Neuronal stem cell (in vitro differentiated cells): ENCODE measurements at regions not wholly inside any gene's neighbourhood (a gene's known extent, or its start where the extent isn't known, plus 50 kb on each side); places are given as distances from the start of the nearest gene placed in this dataset.
A peak's percentile ranks its signal among the peaks of the same experiment; 100 is the strongest.
"Not testable (repeated sequence)": the region's sequence is repeated elsewhere in the genome, so short reads cannot be mapped to it uniquely, and the experiment has no call there.

Source experiments
- DNase-seq: peaks from one replicate; pipeline ENCODE4 v3.0.0-alpha.2; 2013; ENCODE audit warnings: low spot score
- H2AFZ ChIP-seq: one replicate; pipeline ENCODE4 v1.6.1; 2013; ENCODE audit warnings: mild to moderate bottlenecking, low read length, inconsistent platforms
- H2AK5ac ChIP-seq: 2 replicates; pipeline ENCODE4 v1.6.1; 2013; ENCODE audit warnings: low read depth, mild to moderate bottlenecking, inconsistent platforms, low read length, moderate library complexity, mixed read lengths
- H2BK120ac ChIP-seq: 2 replicates; pipeline ENCODE4 v1.6.1; 2013; ENCODE audit warnings: low read depth, mild to moderate bottlenecking, inconsistent platforms, low read length, moderate library complexity, mixed read lengths
- H2BK12ac ChIP-seq: one replicate; pipeline ENCODE4 v1.6.1; 2013; ENCODE audit warnings: low read length, inconsistent platforms
- H2BK15ac ChIP-seq: 2 replicates; pipeline ENCODE4 v1.6.1; 2013; ENCODE audit warnings: mild to moderate bottlenecking, low read length, inconsistent platforms, mixed read lengths
- H2BK5ac ChIP-seq: one replicate; pipeline ENCODE4 v1.6.1; 2013; ENCODE audit warnings: inconsistent platforms, mild to moderate bottlenecking, low read length, moderate library complexity
- H3K14ac ChIP-seq: one replicate; pipeline ENCODE4 v1.6.1; 2013; ENCODE audit warnings: low read length, inconsistent platforms
- H3K18ac ChIP-seq: 2 replicates; pipeline ENCODE4 v1.6.1; 2013; ENCODE audit warnings: low read length, inconsistent platforms
- H3K23ac ChIP-seq: 2 replicates; pipeline ENCODE4 v1.6.1; 2013; ENCODE audit warnings: low read depth, mild to moderate bottlenecking, mixed read lengths, low read length, inconsistent platforms; ENCODE audit not compliant: poor library complexity
- H3K27ac ChIP-seq: replicated peaks from 3 replicates; pipeline ENCODE4 v1.5.1; 2013; ENCODE audit warnings: low read length, inconsistent platforms
- H3K27me3 ChIP-seq, 3 experiments: 2 replicates each; pipeline ENCODE4 v1.6.1; 2013; ENCODE audit warnings: low read length in 3 of 3, mild to moderate bottlenecking in 2 of 3, inconsistent platforms in 1 of 3, low read depth in 1 of 3, mixed read lengths in 1 of 3, moderate library complexity in 1 of 3; ENCODE audit not compliant: control insufficient read depth in 3 of 3, insufficient read depth in 3 of 3
- H3K36me3 ChIP-seq, 2 donors: replicated peaks in 1 of 2; 2 replicates each; pipeline ENCODE4 v1.6.1; 2013; ENCODE audit warnings: low read length in 2 of 2; ENCODE audit not compliant: control insufficient read depth in 2 of 2, insufficient read depth in 2 of 2
- H3K4ac ChIP-seq: 2 replicates; pipeline ENCODE4 v1.6.1; 2013; ENCODE audit warnings: inconsistent platforms, mild to moderate bottlenecking, low read length, moderate library complexity
- H3K4me1 ChIP-seq, 2 donors: 1 replicate in 1 of 2; 2 replicates in 1 of 2; pipeline ENCODE4 v1.6.1; 2013; ENCODE audit warnings: low read length in 2 of 2, low read depth in 1 of 2; ENCODE audit not compliant: control insufficient read depth in 2 of 2, insufficient read depth in 1 of 2
- H3K4me2 ChIP-seq: one replicate; pipeline ENCODE4 v1.6.1; 2013; ENCODE audit warnings: mild to moderate bottlenecking, low read length, inconsistent platforms; ENCODE audit not compliant: insufficient read depth, poor library complexity, severe bottlenecking
- H3K4me3 ChIP-seq, 2 donors: 2 replicates each; pipeline ENCODE4 v1.5.1; 2013; ENCODE audit warnings: low read length in 2 of 2, mild to moderate bottlenecking in 2 of 2, inconsistent platforms in 1 of 2, moderate library complexity in 1 of 2
- H3K79me1 ChIP-seq: one replicate; pipeline ENCODE4 v1.6.1; 2013; ENCODE audit warnings: low read depth, mild to moderate bottlenecking, inconsistent platforms, low read length, moderate library complexity
- H3K9ac ChIP-seq: one replicate; pipeline ENCODE4 v1.6.1; 2013; ENCODE audit warnings: mild to moderate bottlenecking, low read depth, low read length, inconsistent platforms; ENCODE audit not compliant: poor library complexity
- H3K9me3 ChIP-seq, 2 donors: replicated peaks in 1 of 2; 2 replicates each; pipeline versions ENCODE3 to v1.6.1; 2013; ENCODE audit warnings: low read length in 2 of 2, mild to moderate bottlenecking in 2 of 2, inconsistent platforms in 1 of 2, low read depth in 1 of 2, mixed read lengths in 1 of 2, moderate library complexity in 1 of 2; ENCODE audit not compliant: control insufficient read depth in 2 of 2, insufficient read depth in 1 of 2
- H4K8ac ChIP-seq: one replicate; pipeline ENCODE4 v1.6.1; 2013; ENCODE audit warnings: low read depth, mild to moderate bottlenecking, inconsistent platforms, low read length, moderate library complexity
- H4K91ac ChIP-seq: one replicate; pipeline ENCODE4 v1.6.1; 2013; ENCODE audit warnings: low read length, low read depth, mild to moderate bottlenecking, inconsistent platforms; ENCODE audit not compliant: poor library complexity
- WGBS, 2 donors: extraction: QIAGEN DNeasy Blood & Tissue Kit; methylation state at CpG; one replicate each; pipeline ENCODE4 v1.1.7; 2013; ENCODE audit warnings: missing lambda C conversion rate in 2 of 2, mixed read lengths in 1 of 2; ENCODE audit not compliant: insufficient read length in 2 of 2, insufficient replicate concordance in 1 of 2; ENCODE audit errors: extremely low coverage in 2 of 2; 5-methylcytosine and 5-hydroxymethylcytosine counted together

DNA sequence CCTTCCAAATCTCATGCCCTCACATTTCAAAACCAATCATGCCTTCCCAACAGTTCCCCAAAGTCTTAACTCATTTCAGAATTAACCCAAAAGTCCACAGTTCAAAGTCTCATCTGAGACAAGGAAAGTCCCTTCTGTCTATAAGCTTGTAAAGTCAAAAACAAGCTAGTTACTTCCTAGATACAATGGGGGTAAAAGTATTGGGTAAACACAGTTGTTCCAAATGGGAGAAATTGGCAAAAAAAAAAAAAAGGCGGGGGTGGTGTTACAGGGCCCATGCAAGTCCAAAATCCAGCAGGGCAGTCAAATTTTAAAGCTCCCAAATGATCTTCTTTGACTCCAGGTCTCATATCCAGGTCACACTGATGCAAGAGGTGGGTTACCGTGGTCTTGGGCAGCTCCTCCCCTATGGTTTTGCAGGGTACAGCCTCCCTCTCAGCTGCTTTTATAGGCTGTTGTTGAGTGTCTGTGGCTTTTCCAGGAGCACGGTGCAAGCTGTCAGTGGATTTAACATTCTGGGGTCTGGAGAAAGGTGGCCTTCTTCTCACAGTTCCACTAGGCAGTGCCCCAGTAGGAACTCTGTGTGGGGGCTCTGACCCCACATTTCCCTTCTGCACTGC lies 110.3 kb upstream of the MDM1 start:
- not testable (repeated sequence) for H3K4me3 ChIP-seq, H3K9ac ChIP-seq, H3K4ac ChIP-seq, H4K8ac ChIP-seq, H2BK12ac ChIP-seq, H3K27ac ChIP-seq, H4K91ac ChIP-seq, DNase-seq, H3K18ac ChIP-seq, H3K79me1 ChIP-seq, H3K36me3 ChIP-seq, H2AFZ ChIP-seq, H3K27me3 ChIP-seq, H3K9me3 ChIP-seq, H2BK5ac ChIP-seq, H3K14ac ChIP-seq, H3K4me2 ChIP-seq, H2BK15ac ChIP-seq, H2BK120ac ChIP-seq, H3K23ac ChIP-seq, H2AK5ac ChIP-seq
- H3K4me1 ChIP-seq = peaks cover 8 to 12% of the 10 kb centered on the region in 2 donors
- WGBS, 2 donors = no CpG with 5 or more reads among the region's 3 CpGs

DNA sequence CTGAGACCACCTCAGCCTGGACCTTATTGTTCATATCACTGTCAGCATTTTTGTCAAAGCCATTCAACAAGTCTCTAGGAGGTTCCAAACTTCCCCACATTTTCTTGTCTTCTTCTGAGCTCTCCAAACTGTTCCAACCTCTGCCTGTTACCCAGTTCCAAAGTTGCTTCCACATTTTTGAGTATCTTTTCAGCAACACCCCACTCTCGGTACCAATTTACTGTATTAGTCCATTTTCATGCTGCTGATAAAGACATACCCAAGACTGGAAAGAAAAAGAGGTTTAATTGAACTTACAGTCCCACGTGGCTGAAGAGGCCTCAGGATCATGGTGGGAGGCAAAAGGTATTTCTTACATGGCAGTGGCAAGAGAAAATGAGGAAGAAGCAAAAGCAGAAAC lies 111.5 kb upstream of the MDM1 start:
- H2BK120ac ChIP-seq, H2BK15ac ChIP-seq, H3K14ac ChIP-seq, H3K4me3 ChIP-seq, DNase-seq, H4K91ac ChIP-seq, H3K79me1 ChIP-seq, H3K4me2 ChIP-seq, H3K23ac ChIP-seq, H3K27me3 ChIP-seq, H3K18ac ChIP-seq, H3K4ac ChIP-seq, H3K9me3 ChIP-seq, H2BK5ac ChIP-seq, H4K8ac ChIP-seq, H3K9ac ChIP-seq, H3K36me3 ChIP-seq, H2AFZ ChIP-seq, H2AK5ac ChIP-seq, H3K27ac ChIP-seq, H2BK12ac ChIP-seq: not testable (repeated sequence)
- no CpG with 5 or more reads among the region's 2 CpGs for WGBS, 2 donors
- H3K4me1 ChIP-seq = peaks cover 8 to 16% of the 10 kb centered on the region in 2 donors

DNA sequence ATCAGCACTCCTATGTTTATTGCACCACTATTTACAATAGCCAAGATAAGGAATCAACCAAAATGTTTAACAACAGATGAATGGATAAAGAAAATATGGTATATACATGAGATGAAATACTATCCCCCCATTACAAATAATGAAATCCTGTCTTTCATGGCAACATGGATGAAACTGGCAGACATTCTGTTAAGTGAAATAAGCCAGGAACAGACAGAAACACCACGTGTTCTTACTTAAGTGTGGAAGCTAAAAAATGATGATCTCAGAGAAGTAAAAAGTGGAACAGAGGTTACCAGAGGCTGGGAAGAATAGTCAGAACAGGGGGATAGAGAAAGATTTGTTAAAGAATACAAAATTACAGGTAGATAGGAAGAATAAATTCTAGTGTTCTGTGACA lies 113.7 kb upstream of the MDM1 start:
- H3K36me3 ChIP-seq = no peaks in the 10 kb centered on the region
- H3K9ac ChIP-seq = no peak overlapping the region
- no peak for DNase-seq
- H2BK5ac ChIP-seq = no peak overlapping the region
- H3K14ac ChIP-seq = no peak overlapping the region
- H4K91ac ChIP-seq = no peak overlapping the region
- H2BK12ac ChIP-seq = no peak overlapping the region
- H2AFZ ChIP-seq = no peak overlapping the region
- no peaks in the 10 kb centered on the region for H3K27me3 ChIP-seq
- peaks cover 4 to 16% of the 10 kb centered on the region in 2 donors for H3K4me1 ChIP-seq
- H3K23ac ChIP-seq = no peak overlapping the region
- H3K4me3 ChIP-seq = no peak overlapping the region
- H4K8ac ChIP-seq = no peak overlapping the region
- H2BK120ac ChIP-seq = no peak overlapping the region
- no peak overlapping the region for H2BK15ac ChIP-seq
- WGBS, 2 donors = no CpG with 5 or more reads among the region's 1 CpG
- no peaks in the 10 kb centered on the region for H3K79me1 ChIP-seq
- H3K4me2 ChIP-seq = no peak overlapping the region
- no peak overlapping the region for H3K18ac ChIP-seq
- peaks cover 0 to 4% of the 10 kb centered on the region in 2 donors for H3K9me3 ChIP-seq
- peak overlapping the region; percentile 50 for H3K27ac ChIP-seq
- H3K4ac ChIP-seq = no peak overlapping the region
- H2AK5ac ChIP-seq = no peak overlapping the region

- no CpG with 5 or more reads among the region's 1 CpG for WGBS, 2 donors
- Histone ChIP-seq H2BK5ac (no peak overlapping the region), H3K4me2 (no peak overlapping the region), H3K9ac (no peak overlapping the region), H3K18ac (no peak overlapping the region), H3K79me1 (no peaks in the 10 kb centered on the region), H3K4me1 (peaks cover 4 to 16% of the 10 kb centered on the region in 2 donors), H2AFZ (no peak overlapping the region), H3K27ac (peak overlapping the region; percentile 91), H2BK12ac (no peak overlapping the region), H4K91ac (no peak overlapping the region), H2AK5ac (no peak overlapping the region), H3K27me3 (no peaks in the 10 kb centered on the region), H3K36me3 (no peaks in the 10 kb centered on the region), H3K14ac (no peak overlapping the region), H2BK120ac (no peak overlapping the region), H2BK15ac (no peak overlapping the region), H3K23ac (no peak overlapping the region), H4K8ac (no peak overlapping the region), H3K4ac (no peak overlapping the region), H3K4me3 (no peak overlapping the region), H3K9me3 (peaks cover 0 to 4% of the 10 kb centered on the region in 2 donors)
- no peak for DNase-seq
Observed at GRCh38 chr12:68446384-68446783, 114.2 kb upstream of the MDM1 start.
